ENCODE measurements at regions not wholly inside any gene's neighbourhood (a gene's known extent, or its start where the extent isn't known, plus 50 kb on each side); places are given as distances from the start of the nearest gene placed in this dataset.
"Not testable (repeated sequence)": the region's sequence is repeated elsewhere in the genome, so short reads cannot be mapped to it uniquely, and the experiment has no call there.

GRCh38 chr6:76837564-76837963 is 625.7 kb downstream of the HTR1B start:
- no peak overlapping the region for H3K4me3 ChIP-seq (ENCODE audit: low read depth, low read length)
- TF ChIP-seq CTCF (IDR thresholded peaks at IDR 0.05; ENCODE audit: insufficient read depth, low read depth, low read length): no peak
- no peak for DNase-seq (ENCODE audit: low read depth)

DNA sequence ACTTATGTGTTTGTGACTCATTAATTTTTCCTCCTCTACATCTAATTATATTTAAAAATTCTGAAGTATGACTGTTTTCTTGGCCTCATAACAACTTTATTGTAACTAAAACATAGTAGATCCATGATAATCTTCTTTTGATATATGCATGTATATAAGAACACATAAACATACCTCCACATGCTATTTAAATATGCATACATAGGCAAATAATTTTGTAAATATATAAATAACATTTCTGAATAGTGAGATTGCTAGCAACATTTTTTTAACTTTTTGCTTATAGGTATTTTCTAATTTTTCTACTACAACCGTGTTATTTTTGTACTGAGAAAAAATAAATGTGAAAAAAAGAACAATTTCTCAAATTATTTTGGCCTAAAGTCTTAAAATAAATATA is 627.6 kb downstream of the HTR1B start:
- TF ChIP-seq CTCF (IDR thresholded peaks at IDR 0.05; ENCODE audit: insufficient read depth, low read depth, low read length): no peak
- no peak for DNase-seq (ENCODE audit: low read depth)
- H3K4me3 ChIP-seq (ENCODE audit: low read depth, low read length): no peak overlapping the region

GRCh38 chr6:76835293-76835692 is 628.0 kb downstream of the HTR1B start:
- no peak for TF ChIP-seq CTCF (IDR thresholded peaks at IDR 0.05; ENCODE audit: insufficient read depth, low read depth, low read length)
- DNase-seq (ENCODE audit: low read depth): no peak
- H3K4me3 ChIP-seq (ENCODE audit: low read depth, low read length): no peak overlapping the region

- TF ChIP-seq CTCF (IDR thresholded peaks at IDR 0.05; ENCODE audit: insufficient read depth, low read depth, low read length): no peak
- DNase-seq (ENCODE audit: low read depth): no peak
Observed at GRCh38 chr6:76834399-76834798, 628.9 kb downstream of the HTR1B start.

GRCh38 chr6:76831299-76831698 is 632.0 kb downstream of the HTR1B start:
- no peak overlapping the region for H3K4me3 ChIP-seq (ENCODE audit: low read depth, low read length)
- TF ChIP-seq CTCF (IDR thresholded peaks at IDR 0.05; ENCODE audit: insufficient read depth, low read depth, low read length): no peak
- DNase-seq (ENCODE audit: low read depth): no peak

More at GRCh38 chr6:76834399-76834798, 628.9 kb downstream of the HTR1B start:
- no peak overlapping the region for H3K4me3 ChIP-seq (ENCODE audit: low read depth, low read length)

DNA sequence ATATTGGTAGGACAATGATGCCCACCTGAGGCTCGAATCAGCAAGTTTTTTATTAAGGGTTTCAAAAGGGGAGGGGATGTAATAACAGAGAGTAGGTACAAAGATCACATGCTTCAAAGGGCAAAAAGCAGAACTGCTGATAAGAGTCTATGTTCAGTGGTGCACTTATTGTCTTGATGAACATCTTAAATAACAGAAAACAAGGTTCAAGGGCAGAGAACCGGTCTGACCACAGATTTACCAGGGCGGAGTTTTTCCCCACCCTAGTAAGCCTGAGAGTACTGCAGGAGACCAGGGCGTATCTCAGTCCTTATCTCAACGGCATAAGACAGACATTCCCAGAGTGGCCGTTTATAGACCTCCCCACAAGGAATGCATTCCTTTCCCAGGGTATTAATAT is 639.7 kb downstream of the HTR1B start:
- H3K4me3 ChIP-seq (ENCODE audit: low read depth, low read length); DNase-seq (ENCODE audit: low read depth): not testable (repeated sequence)

DNA sequence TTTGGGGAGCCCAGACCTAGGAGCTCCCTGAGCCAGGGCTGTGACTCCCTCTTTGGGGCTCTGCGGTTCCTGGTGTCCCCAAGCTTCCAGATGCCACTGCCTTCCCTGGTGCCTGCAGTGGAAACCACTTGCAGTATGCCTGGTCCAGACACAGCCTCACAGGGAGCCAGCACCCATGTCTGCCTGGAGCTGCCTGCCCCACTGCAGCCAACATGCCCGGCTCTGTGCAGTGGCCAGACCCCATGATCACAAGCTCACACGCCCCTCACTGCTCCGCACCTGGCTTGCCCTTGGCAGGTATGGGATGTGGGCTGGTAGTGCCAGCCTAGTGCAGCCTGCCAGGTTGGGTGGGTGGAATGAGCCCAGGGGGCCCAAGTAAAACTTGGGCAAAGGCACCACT is 644.8 kb downstream of the HTR1B start:
- no peak overlapping the region for H3K4me3 ChIP-seq (ENCODE audit: low read depth, low read length)
- DNase-seq (ENCODE audit: low read depth): no peak
- TF ChIP-seq CTCF (IDR thresholded peaks at IDR 0.05; ENCODE audit: insufficient read depth, low read depth, low read length): no peak
